Fibroblast of villous mesenchyme (primary cell): ENCODE measurements at regions not wholly inside any gene's neighbourhood (a gene's known extent, or its start where the extent isn't known, plus 50 kb on each side); places are given as distances from the start of the nearest gene placed in this dataset.
A peak's percentile ranks its signal among the peaks of the same experiment; 100 is the strongest.

Source experiments
- DNase-seq: peaks from one replicate; pipeline ENCODE4 v3.0.0-alpha.2; 2010; ENCODE audit warnings: low read depth
- H3K4me3 ChIP-seq: 2 replicates; pipeline ENCODE4 v1.5.1; 2011; ENCODE audit warnings: low read depth, mild to moderate bottlenecking, low read length
- CTCF ChIP-seq: IDR thresholded peaks from 2 replicates; pipeline ENCODE4 v1.5.1; 2012; ENCODE audit warnings: low read depth, mild to moderate bottlenecking, low read length; ENCODE audit not compliant: insufficient read depth

- no peak for DNase-seq
- no peak overlapping the region for H3K4me3 ChIP-seq
- TF ChIP-seq CTCF, result no peak
These were observed 258.5 kb downstream of the PAX3 start for GRCh38 chr2:222040333-222040732.

GRCh38 chr2:222039821-222040220 is 259.0 kb downstream of the PAX3 start:
- TF ChIP-seq CTCF, result no peak
- H3K4me3 ChIP-seq, result no peak overlapping the region
- DNase-seq, result no peak

GRCh38 chr2:222038067-222038802 is 260.6 kb downstream of the PAX3 start:
- peak; percentile 14 for DNase-seq
- no peak overlapping the region for H3K4me3 ChIP-seq
- peak; percentile 48 for TF ChIP-seq CTCF

GRCh38 chr2:222037211-222037610 is 261.6 kb downstream of the PAX3 start:
- H3K4me3 ChIP-seq, result no peak overlapping the region
- no peak for TF ChIP-seq CTCF
- DNase-seq, result no peak

GRCh38 chr2:222034058-222034457 is 264.7 kb downstream of the PAX3 start:
- no peak overlapping the region for H3K4me3 ChIP-seq
- DNase-seq, result no peak
- no peak for TF ChIP-seq CTCF

GRCh38 chr2:222033541-222033940 is 265.3 kb downstream of the PAX3 start:
- peak; percentile 3 for DNase-seq
- TF ChIP-seq CTCF, result no peak
- H3K4me3 ChIP-seq, result no peak overlapping the region

- no peak overlapping the region for H3K4me3 ChIP-seq
- DNase-seq, result no peak
- no peak for TF ChIP-seq CTCF
These were observed 272.9 kb downstream of the PAX3 start for GRCh38 chr2:222025881-222026271.
